H1 (cell line): ENCODE measurements at regions not wholly inside any gene's neighbourhood (a gene's known extent, or its start where the extent isn't known, plus 50 kb on each side); places are given as distances from the start of the nearest gene placed in this dataset.
A peak's percentile ranks its signal among the peaks of the same experiment; 100 is the strongest.

Source experiments
- CTCF ChIA-PET: fragments of 300-600 bp; sonication (Branson Sonifier 250); formaldehyde crosslinking; loops from one replicate; lab custom pipeline; 2021; ENCODE audit not compliant: partially characterized antibody; lab: Charles Lee
- POLR2A ChIA-PET: fragments of 300-600 bp; sonication (Branson Sonifier 250); formaldehyde crosslinking; loops from one replicate; lab custom pipeline; 2021; ENCODE audit warnings: inconsistent platforms; ENCODE audit not compliant: partially characterized antibody; lab: Charles Lee
- DNase-seq, 2 experiments: peaks; one replicate each; pipeline versions ENCODE4 v3.0.0 to v3.0.0-alpha.2; 2010 to 2022; ENCODE audit warnings: low spot score in 2 of 2, low read depth in 1 of 2, mixed read lengths in 1 of 2
- FAIRE-seq: peaks from 2 replicates; lab custom pipeline; 2011; peaks lifted over from hg19 to GRCh38; lab: Jason Lieb, UNC
- H2AFZ ChIP-seq: 2 replicates; pipeline ENCODE4 v1.8.1; 2012; ENCODE audit warnings: low read length, inconsistent platforms
- H2AK5ac ChIP-seq: 2 replicates; pipeline ENCODE4 v1.6.1; 2013; ENCODE audit warnings: low read depth, low read length
- H2BK120ac ChIP-seq: replicated peaks from 2 replicates; pipeline ENCODE3; 2013; ENCODE audit warnings: low read depth, low read length, inconsistent platforms
- H2BK12ac ChIP-seq: 2 replicates; pipeline ENCODE4 v1.6.1; 2013; ENCODE audit warnings: low read depth, low read length
- H2BK15ac ChIP-seq: 2 replicates; pipeline ENCODE4 v1.6.1; 2013; ENCODE audit warnings: low read length
- H2BK20ac ChIP-seq: 2 replicates; pipeline ENCODE4 v1.6.1; 2013; ENCODE audit warnings: low read length
- H2BK5ac ChIP-seq: 2 replicates; pipeline ENCODE4 v1.6.1; 2013; ENCODE audit warnings: low read depth, low read length
- H3K14ac ChIP-seq: 2 replicates; pipeline ENCODE4 v1.6.1; 2013; ENCODE audit warnings: inconsistent platforms; ENCODE audit not compliant: insufficient read length
- H3K18ac ChIP-seq: 2 replicates; pipeline ENCODE4 v1.6.1; 2013; ENCODE audit warnings: low read length; ENCODE audit errors: extremely low read depth
- H3K23ac ChIP-seq: 2 replicates; pipeline ENCODE4 v1.6.1; 2013; ENCODE audit warnings: inconsistent platforms; ENCODE audit not compliant: insufficient read length
- H3K23me2 ChIP-seq: 2 replicates; pipeline ENCODE4 v1.6.1; 2013; ENCODE audit warnings: low read depth, low read length
- H3K27ac ChIP-seq: 2 replicates; pipeline ENCODE4 v1.6.1; 2011; ENCODE audit warnings: low read depth, low read length, inconsistent platforms
- H3K27me3 ChIP-seq, 4 experiments: replicated peaks in 1 of 4; 1 replicate in 1 of 4; 2 replicates in 3 of 4; pipeline versions ENCODE4 v1.6.1 to v1.8.1; 2011 to 2013; ENCODE audit warnings: low read length in 3 of 4, mild to moderate bottlenecking in 3 of 4, inconsistent platforms in 2 of 4, mixed read lengths in 2 of 4, moderate library complexity in 1 of 4; ENCODE audit not compliant: control insufficient read depth in 3 of 4, insufficient read depth in 3 of 4; ENCODE audit errors: extremely low read depth in 1 of 4
- H3K36me3 ChIP-seq, 4 experiments: 2 replicates each; pipeline versions ENCODE4 v1.6.1 to v1.8.1; 2011 to 2013; ENCODE audit warnings: mild to moderate bottlenecking in 4 of 4, low read length in 3 of 4, moderate library complexity in 2 of 4, control low read depth in 1 of 4, inconsistent platforms in 1 of 4; ENCODE audit not compliant: insufficient read depth in 4 of 4, control insufficient read depth in 2 of 4
- H3K4ac ChIP-seq: replicated peaks from 2 replicates; pipeline ENCODE3; 2013; ENCODE audit warnings: low read length, low read depth, mixed read lengths, inconsistent platforms; ENCODE audit not compliant: insufficient read length
- H3K4me1 ChIP-seq, 4 experiments: replicated peaks in 1 of 4; 1 replicate in 1 of 4; 2 replicates in 3 of 4; pipeline versions ENCODE4 v1.6.1 to v1.8.1; 2011 to 2013; ENCODE audit warnings: low read length in 3 of 4, inconsistent platforms in 2 of 4, mixed read lengths in 1 of 4; ENCODE audit not compliant: insufficient read depth in 4 of 4, control insufficient read depth in 3 of 4
- H3K4me2 ChIP-seq, 2 experiments: 2 replicates each; pipeline versions ENCODE4 v1.6.1 to v1.8.1; 2011 to 2013; ENCODE audit warnings: low read depth in 2 of 2, low read length in 2 of 2, control low read depth in 1 of 2, inconsistent platforms in 1 of 2, mild to moderate bottlenecking in 1 of 2; ENCODE audit not compliant: insufficient read depth in 1 of 2
- H3K4me3 ChIP-seq, 4 experiments: fragments of 200-600, 300-600 bp in 1 of 4; sonication (generic), shearing (Covaris generic), sonication (Bioruptor Twin) in 1 of 4; 2 replicates each; pipeline versions ENCODE4 v1.5.1 to v1.8.1; 2011 to 2016; ENCODE audit warnings: low read length in 4 of 4, low read depth in 3 of 4, control low read depth in 2 of 4, inconsistent platforms in 2 of 4, mild to moderate bottlenecking in 2 of 4, mixed read lengths in 1 of 4, moderate library complexity in 1 of 4; ENCODE audit not compliant: insufficient read depth in 2 of 4; ENCODE audit errors: extremely low read depth in 1 of 4
- H3K56ac ChIP-seq: replicated peaks from 2 replicates; pipeline ENCODE3; 2013; ENCODE audit warnings: low read depth, mild to moderate bottlenecking, mixed read lengths, low read length, inconsistent platforms; ENCODE audit not compliant: insufficient read length
- H3K79me1 ChIP-seq: 2 replicates; pipeline ENCODE4 v1.6.1; 2013; ENCODE audit warnings: low read depth, low read length, control low read depth
- H3K79me2 ChIP-seq, 2 experiments: 2 replicates each; pipeline versions ENCODE4 v1.6.1 to v1.8.1; 2012 to 2013; ENCODE audit warnings: low read length in 2 of 2, mild to moderate bottlenecking in 2 of 2, inconsistent platforms in 1 of 2; ENCODE audit not compliant: insufficient read depth in 2 of 2, control insufficient read depth in 1 of 2
- H3K9ac ChIP-seq, 4 experiments: replicated peaks in 1 of 4; 1 replicate in 1 of 4; 2 replicates in 3 of 4; pipeline versions ENCODE4 v1.6.1 to v1.8.1; 2011 to 2013; ENCODE audit warnings: low read depth in 3 of 4, low read length in 3 of 4, control low read depth in 2 of 4, mild to moderate bottlenecking in 2 of 4, moderate library complexity in 2 of 4, inconsistent platforms in 1 of 4; ENCODE audit errors: extremely low read depth in 1 of 4
- H3K9me3 ChIP-seq, 2 experiments: 2 replicates each; pipeline versions ENCODE4 v1.6.1 to v1.8.1; 2012 to 2013; ENCODE audit warnings: mild to moderate bottlenecking in 2 of 2, moderate library complexity in 2 of 2, control low read depth in 1 of 2, inconsistent platforms in 1 of 2, low read depth in 1 of 2, low read length in 1 of 2, mixed read lengths in 1 of 2; ENCODE audit not compliant: insufficient read depth in 2 of 2
- H4K20me1 ChIP-seq, 2 experiments: replicated peaks in 1 of 2; 2 replicates each; pipeline versions ENCODE3 to v1.8.1; 2011 to 2013; ENCODE audit warnings: inconsistent platforms in 2 of 2, low read length in 2 of 2, mild to moderate bottlenecking in 1 of 2; ENCODE audit not compliant: insufficient read depth in 2 of 2, control insufficient read depth in 1 of 2
- H4K5ac ChIP-seq: 2 replicates; pipeline ENCODE4 v1.6.1; 2013; ENCODE audit warnings: low read length, low read depth, mixed read lengths, inconsistent platforms; ENCODE audit not compliant: insufficient read length
- H4K8ac ChIP-seq: 2 replicates; pipeline ENCODE4 v1.8.0; 2013; ENCODE audit warnings: mild to moderate bottlenecking, moderate library complexity, low read length, inconsistent platforms; ENCODE audit not compliant: insufficient read depth; ENCODE audit errors: extremely low read depth
- H4K91ac ChIP-seq: replicated peaks from 2 replicates; pipeline ENCODE3; 2013; ENCODE audit warnings: low read length, mixed read lengths, inconsistent platforms; ENCODE audit not compliant: insufficient read length
- ASH2L ChIP-seq: fragments of 200-600, 300-600 bp; sonication (generic); IDR thresholded peaks from one replicate; pipeline ENCODE4 v1.7.1; 2017; ENCODE audit warnings: low read length
- ATF3 ChIP-seq: IDR thresholded peaks from 2 replicates; pipeline ENCODE4 v1.6.1; 2011; ENCODE audit warnings: low read depth, mild to moderate bottlenecking, low read length; ENCODE audit not compliant: insufficient read depth
- BACH1 ChIP-seq: IDR thresholded peaks from 2 replicates; pipeline ENCODE4 v1.6.1; 2012; ENCODE audit warnings: low read length, improper control_type of control experiment
- BRCA1 ChIP-seq: IDR thresholded peaks from 2 replicates; pipeline ENCODE4 v1.6.1; 2012; ENCODE audit warnings: low read depth, low read length, improper control_type of control experiment
- CEBPB ChIP-seq: IDR thresholded peaks from 2 replicates; pipeline ENCODE4 v1.6.1; 2012; ENCODE audit warnings: low read depth, low read length
- CREB1 ChIP-seq: IDR thresholded peaks from 2 replicates; pipeline ENCODE4 v1.6.1; 2012; ENCODE audit warnings: inconsistent platforms
- EP300 ChIP-seq, 2 experiments: IDR thresholded peaks; 1 replicate in 1 of 2; 2 replicates in 1 of 2; pipeline ENCODE4 v1.6.1; 2011 to 2012; ENCODE audit warnings: low read depth in 2 of 2, low read length in 2 of 2, mild to moderate bottlenecking in 2 of 2, borderline replicate concordance in 1 of 2, inconsistent platforms in 1 of 2, moderate library complexity in 1 of 2
- HDAC6 ChIP-seq: IDR thresholded peaks from one replicate; pipeline ENCODE4 v1.7.1; 2012; ENCODE audit warnings: low read depth, mild to moderate bottlenecking, inconsistent platforms, low read length, moderate library complexity
- KDM1A ChIP-seq: fragments of 200-600, 300-600 bp; sonication (generic); IDR thresholded peaks from 2 replicates; pipeline ENCODE4 v1.7.1; 2016; ENCODE audit warnings: mild to moderate bottlenecking, low read length, borderline replicate concordance
- KDM4A ChIP-seq: IDR thresholded peaks from one replicate; pipeline ENCODE4 v1.7.1; 2012; ENCODE audit warnings: low read depth, mild to moderate bottlenecking, moderate library complexity, low read length, inconsistent platforms; ENCODE audit not compliant: severe bottlenecking
- POLR2A ChIP-seq, 2 experiments: IDR thresholded peaks; 1 replicate in 1 of 2; 2 replicates in 1 of 2; pipeline ENCODE4 v1.6.1; 2011; ENCODE audit warnings: low read depth in 2 of 2, low read length in 2 of 2, mild to moderate bottlenecking in 2 of 2; ENCODE audit errors: control extremely low read depth in 1 of 2
- RBBP5 ChIP-seq: IDR thresholded peaks from 2 replicates; pipeline ENCODE4 v1.7.1; 2012; ENCODE audit warnings: low read depth, mild to moderate bottlenecking, inconsistent platforms, low read length, moderate library complexity, borderline replicate concordance
- SIX5 ChIP-seq: IDR thresholded peaks from 2 replicates; pipeline ENCODE4 v1.6.1; 2011; ENCODE audit warnings: mild to moderate bottlenecking, low read depth, low read length
- SP1 ChIP-seq: IDR thresholded peaks from 2 replicates; pipeline ENCODE4 v1.6.1; 2011; ENCODE audit warnings: low read depth, low read length
- TAF1 ChIP-seq: IDR thresholded peaks from 2 replicates; pipeline ENCODE4 v1.6.1; 2011; ENCODE audit warnings: mild to moderate bottlenecking, low read depth, low read length
- TBP ChIP-seq: IDR thresholded peaks from 2 replicates; pipeline ENCODE4 v1.6.1; 2011; ENCODE audit warnings: low read depth, low read length, improper control_type of control experiment
- WGBS, 2 experiments: shearing (Covaris generic) in 1 of 2; methylation state at CpG; one replicate each; pipeline versions ENCODE4 v1.1.6 to v1.1.7; 2013 to 2015; ENCODE audit warnings: low lambda C conversion rate in 2 of 2, mixed read lengths in 2 of 2, inconsistent platforms in 1 of 2, low coverage in 1 of 2, missing lambda C conversion rate in 1 of 2; ENCODE audit not compliant: insufficient replicate concordance in 2 of 2, insufficient coverage in 1 of 2, insufficient read length in 1 of 2; ENCODE audit errors: extremely low coverage in 1 of 2, missing lambda C conversion rate in 1 of 2; 5-methylcytosine and 5-hydroxymethylcytosine counted together

GRCh38 chr1:91604632-91605031, 104.0 kb downstream of the CDC7 start:
- H3K27ac ChIP-seq, result no peak overlapping the region
- H3K4me3 ChIP-seq, result no peak overlapping the region
- H3K4me2 ChIP-seq, result no peak overlapping the region
- no peak overlapping the region; the same call in 1 of the 2 replicates for H4K8ac ChIP-seq
- 82% methylated on average over 7 of the region's 7 CpGs; no CpG with 5 or more reads in 1 of the 2 experiments for WGBS, 2 experiments
- H3K14ac ChIP-seq, result no peak overlapping the region
- H3K79me2 ChIP-seq, result no peaks in the 10 kb centered on the region
- peak overlapping the region; percentile 62 for H4K91ac ChIP-seq
- H2BK20ac ChIP-seq, result no peak overlapping the region
- H3K79me1 ChIP-seq, result no peaks in the 10 kb centered on the region
- H2BK12ac ChIP-seq, result no peak overlapping the region
- H2BK15ac ChIP-seq, result no peak overlapping the region
- no peak overlapping the region for H2BK120ac ChIP-seq
- no peak overlapping the region for H3K4ac ChIP-seq
- POLR2A ChIA-PET, result no interaction called here
- no peak overlapping the region for H4K5ac ChIP-seq
- H2AFZ ChIP-seq, result peak overlapping the region; percentile 42; the same call in 1 of the 2 replicates
- no peak overlapping the region for H3K23ac ChIP-seq
- no peak overlapping the region for H3K18ac ChIP-seq
- H3K27me3 ChIP-seq, result 0 out of 7 replicates have a peak, but pooled peaks cover 0 to 4% (median 0%) of the 10 kb centered on the region in 4 experiments
- H2BK5ac ChIP-seq, result no peak overlapping the region
- H3K9ac ChIP-seq, result no peak overlapping the region
- DNase-seq (no peak), FAIRE-seq (no peak)
- H2AK5ac ChIP-seq, result no peak overlapping the region
- H3K56ac ChIP-seq, result no peak overlapping the region
- peaks cover 2% of the 10 kb centered on the region for H3K23me2 ChIP-seq
- CTCF ChIA-PET, result interaction anchor here (0.6 to 1.1 kb wide), 2 partner anchors 10 to 327 kb away, joined by 3 to 4 read pairs; no protein-coding TSS in a partner anchor
- H4K20me1 ChIP-seq, result no peaks in the 10 kb centered on the region
- H3K36me3 ChIP-seq, result no peaks in the 10 kb centered on the region
- no peaks in the 10 kb centered on the region for H3K9me3 ChIP-seq
- no peaks in the 10 kb centered on the region for H3K4me1 ChIP-seq
- TF ChIP-seq KDM4A (no peak), EP300 (IDR thresholded peaks at IDR 0.05; ENCODE audit: borderline replicate concordance in 1 of 2, low read depth in 2 of 2, low read length in 2 of 2) (no peak), SIX5 (no peak), POLR2A (IDR thresholded peaks at IDR 0.05; ENCODE audit: control extremely low read depth in 1 of 2, low read depth in 2 of 2, low read length in 2 of 2) (no peak), CEBPB (no peak), BACH1 (no peak), HDAC6 (no peak), ASH2L (no peak), TAF1 (no peak), RBBP5 (no peak), ATF3 (no peak), SP1 (no peak), CREB1 (no peak), TBP (no peak), BRCA1 (no peak), KDM1A (no peak)
